Myocyte (in vitro differentiated cells): ENCODE measurements at regions not wholly inside any gene's neighbourhood (a gene's known extent, or its start where the extent isn't known, plus 50 kb on each side); places are given as distances from the start of the nearest gene placed in this dataset.

ENCODE experiments used
- DNase-seq: peaks from one replicate; pipeline ENCODE4 v3.0.0-alpha.2; 2012; ENCODE audit warnings: low read depth

DNA sequence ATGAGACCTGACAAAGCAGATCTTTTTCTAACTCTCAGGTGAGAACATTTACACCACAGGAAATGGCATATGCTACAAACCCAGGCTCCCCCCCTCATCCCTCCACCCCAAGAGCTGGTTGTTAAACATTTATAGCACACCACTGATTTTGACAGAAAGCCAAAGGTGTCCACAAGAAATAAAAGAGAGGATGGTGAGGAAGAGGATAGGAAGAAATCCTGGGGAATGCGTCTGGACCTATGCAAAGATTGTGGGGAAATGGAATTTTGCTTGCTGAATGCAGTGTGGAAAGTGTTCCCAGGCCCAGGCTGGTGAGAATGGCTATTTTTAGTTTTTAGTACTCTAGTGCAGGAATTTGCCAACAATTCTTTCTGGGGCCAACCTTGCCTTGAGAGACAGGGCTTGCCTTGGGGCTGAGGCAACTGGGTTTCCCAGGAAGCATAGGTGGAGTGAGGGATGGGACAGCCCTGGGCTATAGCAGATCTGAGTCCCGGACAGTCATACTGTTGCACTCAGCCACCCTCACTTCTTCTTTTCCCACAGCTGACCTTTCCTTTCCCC lies 163.9 kb downstream of the ADAMTS15 start:
- peak; percentile 37 for DNase-seq

DNA sequence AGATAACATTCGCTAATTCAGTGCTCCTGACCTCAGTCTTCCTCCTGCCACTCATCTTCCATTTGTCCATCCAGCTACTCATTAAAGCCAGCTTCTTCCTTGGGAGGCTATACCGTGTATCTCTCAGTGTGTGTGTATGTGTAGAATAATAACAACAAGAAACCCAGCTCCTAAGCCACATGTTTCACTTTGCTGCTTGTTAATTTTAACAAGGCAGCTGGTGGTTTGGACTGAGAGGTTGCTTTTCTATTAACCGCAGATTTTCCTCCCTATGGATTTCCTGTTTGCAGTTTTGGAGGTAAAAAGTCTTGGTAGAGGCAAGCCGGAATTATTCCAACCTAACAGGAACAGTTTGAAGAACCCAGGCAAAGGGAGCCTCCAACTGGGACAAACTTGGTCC lies 165.0 kb downstream of the ADAMTS15 start:
- no peak for DNase-seq

DNA sequence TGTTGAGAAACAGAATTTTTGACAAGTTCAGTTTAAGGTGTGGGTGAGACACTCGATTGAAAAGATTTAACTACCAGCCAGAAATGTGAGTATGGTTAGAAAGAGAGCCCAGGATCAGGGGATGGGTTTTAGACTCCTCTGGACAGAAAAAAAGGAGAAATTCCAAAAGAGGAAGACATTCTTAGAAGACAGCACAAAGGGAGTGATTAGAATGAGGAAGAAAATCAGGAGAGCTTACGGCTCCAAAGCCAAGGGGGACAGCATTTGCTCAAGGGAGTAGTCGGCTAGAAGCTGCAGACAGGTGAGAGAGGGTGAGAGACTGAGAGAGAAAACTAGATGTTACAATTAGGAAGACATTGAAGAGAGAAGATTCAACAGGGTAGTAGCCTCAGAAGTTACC lies 166.1 kb downstream of the ADAMTS15 start:
- no peak for DNase-seq

DNA sequence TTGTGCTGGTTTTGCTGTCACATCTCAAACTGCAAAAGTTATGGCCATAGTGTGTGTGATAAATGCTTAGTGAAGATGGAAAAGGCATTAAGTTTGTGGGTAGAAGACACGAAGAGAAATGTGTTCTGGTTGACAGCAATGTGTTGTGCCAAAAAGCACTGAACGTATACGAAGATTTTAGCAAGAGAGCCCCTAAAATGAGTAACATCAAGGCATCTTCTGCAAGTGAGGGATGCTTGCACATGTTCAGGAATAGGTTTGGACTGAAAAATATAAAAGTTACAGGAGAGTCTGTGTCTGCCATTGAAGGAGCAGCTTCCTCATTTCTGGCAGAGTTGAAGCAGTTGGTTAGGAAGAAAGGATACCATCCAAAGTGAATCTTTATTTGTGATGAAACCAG lies 167.1 kb downstream of the ADAMTS15 start:
- DNase-seq = no peak

DNA sequence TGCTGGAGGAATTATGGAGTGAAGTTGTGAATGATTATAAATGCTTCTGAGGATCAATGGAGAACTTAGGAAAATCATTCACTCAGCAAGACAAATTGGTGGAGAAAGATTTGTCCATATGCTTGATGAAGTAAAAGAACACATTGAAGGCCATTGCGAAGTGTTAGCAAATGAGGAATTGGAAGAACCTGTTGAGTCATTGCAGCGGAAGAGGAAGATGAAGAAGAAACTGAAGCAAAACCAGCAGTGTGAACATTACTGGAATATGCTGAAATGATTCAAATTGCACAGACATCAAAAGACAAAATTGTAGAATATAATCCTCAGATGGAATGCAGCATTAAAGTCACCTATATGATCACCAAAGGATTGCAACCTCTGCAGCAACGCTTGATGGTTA lies 168.1 kb downstream of the ADAMTS15 start:
- DNase-seq = no peak

DNA sequence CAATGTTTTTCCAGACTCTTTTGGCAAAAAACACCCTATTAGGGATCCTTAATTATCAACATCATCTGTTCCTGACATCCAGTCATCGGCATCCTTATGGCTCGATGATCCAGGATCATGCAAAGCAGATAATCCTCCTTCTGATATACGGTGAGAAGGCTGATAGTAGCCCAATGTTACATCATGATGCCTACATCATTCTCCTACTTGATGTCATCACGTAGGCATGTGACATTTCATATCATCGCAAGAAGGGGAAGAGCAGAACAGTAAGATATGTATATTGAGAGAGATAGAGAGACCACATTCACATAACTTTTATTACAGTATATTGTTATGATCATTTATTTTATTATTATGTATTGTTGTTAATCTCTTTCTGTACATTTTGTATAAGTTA lies 168.6 kb downstream of the ADAMTS15 start:
- DNase-seq = no peak

DNA sequence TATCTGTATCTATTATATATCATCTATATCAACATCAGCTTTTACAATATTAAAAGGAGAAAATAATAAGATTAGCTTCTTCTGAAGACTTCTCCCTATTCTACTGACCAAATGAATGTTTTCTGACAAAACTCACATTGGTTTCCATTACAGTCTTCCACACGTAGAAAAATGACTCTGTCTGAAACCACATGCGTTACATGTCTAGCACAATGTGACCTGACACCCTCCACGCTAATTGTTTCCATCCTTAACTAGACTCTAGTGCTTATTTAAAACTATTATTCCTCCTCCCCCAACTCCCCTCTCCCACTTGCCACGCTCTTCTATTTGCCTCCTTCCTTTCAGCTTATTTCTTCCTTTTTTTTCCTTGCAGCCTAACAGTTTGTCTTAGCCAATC lies 172.1 kb downstream of the ADAMTS15 start:
- DNase-seq = no peak

DNA sequence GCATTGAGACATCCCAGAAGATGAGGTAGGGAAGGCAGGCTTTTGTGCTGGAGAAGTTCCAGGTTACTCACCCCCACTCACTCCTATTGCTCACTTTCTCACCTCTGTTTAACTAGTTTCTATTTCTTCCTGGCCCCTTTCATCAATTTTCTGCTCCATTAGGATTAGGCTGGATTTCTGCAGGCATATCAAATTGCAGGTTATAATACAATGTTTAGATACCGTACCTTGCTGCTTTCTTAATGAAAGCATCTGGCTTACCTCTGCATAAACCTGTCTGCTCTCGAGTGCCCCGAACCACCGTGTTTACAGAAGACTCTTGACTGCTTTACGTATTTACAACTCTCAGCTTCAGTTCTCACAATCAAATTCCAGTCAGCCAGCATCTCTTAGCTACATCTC lies 173.7 kb downstream of the ADAMTS15 start:
- no peak for DNase-seq

DNA sequence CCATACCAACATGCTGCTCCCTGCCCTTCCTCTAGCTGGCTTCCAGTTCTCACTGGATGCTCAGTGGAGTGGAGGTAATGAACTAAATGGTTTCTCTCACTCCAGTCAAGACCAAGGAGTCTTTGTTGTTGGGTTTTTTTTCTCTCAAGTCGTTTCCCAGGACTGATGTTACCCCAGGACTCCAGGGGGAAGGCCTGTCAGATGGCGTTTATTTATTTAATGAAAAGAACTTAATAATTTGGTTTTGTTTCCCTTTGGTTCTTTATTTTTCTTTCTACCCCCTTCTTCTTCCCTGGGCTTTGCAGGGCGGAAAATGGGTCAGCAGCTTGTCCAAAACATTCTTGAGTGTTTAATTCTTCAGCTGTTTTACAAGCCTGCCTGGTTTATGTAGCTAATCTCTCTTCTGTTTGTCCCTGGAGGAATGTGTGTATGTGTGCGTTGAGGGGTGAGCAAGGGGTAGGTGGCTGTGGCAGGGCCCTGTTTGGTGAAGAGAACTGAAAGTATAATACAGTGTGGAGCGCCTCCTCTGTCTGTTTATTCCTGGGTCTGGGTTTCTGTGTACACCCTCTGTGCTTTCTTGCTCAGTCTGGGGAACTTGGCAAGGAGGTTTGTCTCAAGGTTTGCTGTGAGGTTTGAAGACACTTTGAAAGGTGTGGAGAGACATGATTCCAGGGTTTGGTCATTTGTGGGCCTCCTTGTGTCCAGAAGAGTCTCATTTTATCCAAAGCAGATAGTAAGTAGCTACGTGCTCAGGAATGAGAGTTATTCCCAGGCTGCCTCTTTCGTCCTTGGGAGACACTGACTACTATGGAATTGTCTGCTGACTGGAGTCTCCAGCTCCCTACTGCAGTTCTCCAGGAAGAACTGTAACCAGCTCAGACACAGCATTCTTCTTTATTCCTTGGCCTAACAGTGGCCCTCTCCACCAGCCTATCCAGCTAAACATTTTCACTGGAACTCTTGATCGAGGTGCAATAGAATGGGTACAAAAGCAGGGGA lies 175.5 kb downstream of the ADAMTS15 start:
- DNase-seq = no peak

DNA sequence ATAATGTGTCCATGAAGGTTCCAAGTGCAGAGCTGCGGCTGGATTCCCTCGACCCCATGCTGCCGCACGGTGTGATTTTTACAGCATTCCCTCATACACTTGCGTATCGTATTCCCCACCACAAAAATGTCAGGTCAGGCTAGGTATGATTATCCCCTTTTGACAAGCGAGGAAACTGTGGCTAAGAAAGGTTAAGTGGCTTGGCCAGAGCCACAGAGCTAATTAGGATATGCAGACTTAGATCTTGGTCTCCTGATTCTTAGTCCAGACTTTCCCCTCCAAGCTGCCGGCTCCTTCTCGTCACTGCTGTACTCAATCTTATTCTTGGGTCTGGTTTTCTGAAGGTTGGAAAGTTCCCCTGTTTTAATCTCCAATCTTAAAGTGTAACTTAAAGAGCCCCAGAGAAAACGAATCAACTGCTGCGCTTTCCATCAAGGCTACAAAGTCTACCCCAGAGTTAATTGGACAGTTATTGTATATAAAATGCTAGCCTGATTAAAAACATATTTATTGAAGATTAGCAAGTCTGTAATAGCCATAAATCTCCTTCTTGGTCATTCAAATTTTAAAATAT lies 176.6 kb downstream of the ADAMTS15 start:
- DNase-seq = no peak

DNA sequence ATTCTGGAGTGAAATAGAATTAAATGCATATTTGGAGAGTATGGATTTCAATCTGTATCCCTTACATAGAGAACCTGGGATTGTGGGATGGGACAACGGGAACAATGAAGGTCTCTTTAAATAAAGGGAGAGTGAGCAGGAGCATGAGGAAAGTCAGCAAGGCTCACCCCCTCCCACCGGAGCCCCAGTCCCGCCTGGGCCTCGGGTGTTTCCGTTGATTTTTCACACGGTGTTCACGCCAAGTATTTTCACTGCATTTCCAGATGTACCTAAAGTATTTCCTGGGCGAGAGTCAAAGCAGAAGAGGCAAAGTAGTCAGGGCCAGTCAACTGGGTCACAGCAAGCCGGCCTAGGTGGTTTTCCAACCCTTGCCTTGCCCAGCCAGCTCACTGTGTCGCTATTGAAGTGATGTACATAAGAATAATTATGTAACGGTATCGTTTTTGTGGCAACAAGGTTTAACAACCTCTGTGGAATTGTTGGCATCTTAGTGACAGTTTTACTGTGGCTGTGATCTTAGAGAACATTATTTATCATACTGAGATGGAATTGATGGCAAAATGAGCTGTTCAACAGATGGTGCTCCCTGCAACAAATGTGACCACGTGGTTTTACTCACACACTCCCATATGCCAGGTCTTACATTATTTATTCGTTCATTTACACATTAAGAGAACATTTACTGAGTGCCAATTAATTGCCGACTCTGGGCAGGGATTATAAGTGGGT lies 177.3 kb downstream of the ADAMTS15 start:
- no peak for DNase-seq

DNA sequence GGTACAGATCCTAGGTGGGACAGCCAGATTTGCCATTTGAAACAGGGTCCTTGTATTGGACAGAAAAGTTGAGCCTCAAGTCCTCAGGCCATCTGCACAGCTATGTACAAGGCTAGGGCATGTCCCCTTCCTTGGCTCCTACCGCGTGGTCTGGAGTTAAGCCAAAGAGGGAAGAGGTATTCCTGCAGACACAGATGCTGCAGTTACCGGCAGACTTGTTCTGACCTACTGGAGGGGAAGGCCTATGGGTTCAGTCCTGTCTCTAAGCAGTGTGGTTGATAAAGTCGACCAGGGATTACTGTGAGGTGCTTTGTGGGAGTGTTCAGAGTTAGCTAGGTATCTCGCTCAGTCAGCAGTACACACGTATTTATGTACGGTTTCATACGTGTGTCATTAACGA lies 180.6 kb downstream of the ADAMTS15 start:
- peak; percentile 66 for DNase-seq

DNA sequence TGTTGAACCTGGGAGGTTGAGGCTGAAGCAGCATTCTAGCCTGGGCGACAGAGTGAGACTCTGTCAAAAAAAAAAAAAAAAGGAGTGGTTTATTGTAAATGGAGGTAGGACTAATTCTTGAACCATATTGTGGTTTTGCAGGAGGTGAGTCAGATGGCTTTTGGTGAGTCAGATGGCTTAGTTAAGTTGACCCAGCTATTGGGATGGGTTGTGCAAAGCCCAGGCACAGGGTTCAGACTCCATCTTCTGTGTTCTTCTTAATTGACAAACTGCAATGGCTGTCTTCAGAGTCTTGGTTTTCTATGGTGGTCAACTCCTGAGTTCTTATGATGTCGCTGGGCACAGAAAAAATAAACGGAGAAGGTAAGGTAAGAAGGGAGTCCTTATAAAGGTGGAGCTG lies 182.7 kb downstream of the ADAMTS15 start:
- DNase-seq = peak; percentile 65

DNA sequence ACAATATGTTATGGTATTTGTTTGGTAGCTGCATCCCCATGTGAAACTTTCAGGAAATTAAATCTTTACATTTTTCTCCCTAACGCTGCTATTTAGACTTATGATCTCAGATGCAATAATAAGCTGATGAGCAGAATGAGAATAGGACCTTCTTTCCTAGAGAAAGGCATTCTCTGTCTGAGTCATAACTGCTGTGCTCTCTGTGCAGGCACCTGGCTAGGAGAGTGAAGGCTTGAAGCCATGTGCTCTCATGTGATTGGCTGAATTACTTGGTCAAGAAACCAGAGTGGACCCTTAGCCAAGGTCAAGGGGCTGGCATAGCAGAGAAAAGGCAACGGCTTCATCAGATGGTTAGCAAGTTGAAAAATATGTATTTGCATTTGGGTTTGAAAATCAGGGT lies 185.0 kb downstream of the ADAMTS15 start:
- DNase-seq = no peak

DNA sequence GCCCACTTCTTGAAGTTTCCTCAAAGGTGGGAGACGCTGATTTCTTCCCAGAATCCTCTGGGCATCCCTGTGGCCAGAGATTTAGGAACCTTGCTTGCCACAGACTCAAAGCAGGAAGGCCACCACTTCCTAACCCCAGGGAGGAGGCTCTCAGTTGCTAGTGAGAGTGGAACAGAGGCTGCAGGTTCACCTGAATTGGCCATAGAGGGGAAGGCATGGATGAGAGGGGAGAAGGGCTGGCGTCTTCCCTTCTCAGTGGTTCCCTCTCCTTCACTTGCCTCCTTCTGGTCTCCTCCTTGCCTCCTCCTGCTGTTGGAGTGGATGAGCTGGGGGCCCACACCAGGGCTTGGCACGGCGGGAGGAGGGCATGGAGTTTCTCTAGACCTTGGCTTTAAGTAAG lies 185.7 kb downstream of the ADAMTS15 start:
- no peak for DNase-seq

DNA sequence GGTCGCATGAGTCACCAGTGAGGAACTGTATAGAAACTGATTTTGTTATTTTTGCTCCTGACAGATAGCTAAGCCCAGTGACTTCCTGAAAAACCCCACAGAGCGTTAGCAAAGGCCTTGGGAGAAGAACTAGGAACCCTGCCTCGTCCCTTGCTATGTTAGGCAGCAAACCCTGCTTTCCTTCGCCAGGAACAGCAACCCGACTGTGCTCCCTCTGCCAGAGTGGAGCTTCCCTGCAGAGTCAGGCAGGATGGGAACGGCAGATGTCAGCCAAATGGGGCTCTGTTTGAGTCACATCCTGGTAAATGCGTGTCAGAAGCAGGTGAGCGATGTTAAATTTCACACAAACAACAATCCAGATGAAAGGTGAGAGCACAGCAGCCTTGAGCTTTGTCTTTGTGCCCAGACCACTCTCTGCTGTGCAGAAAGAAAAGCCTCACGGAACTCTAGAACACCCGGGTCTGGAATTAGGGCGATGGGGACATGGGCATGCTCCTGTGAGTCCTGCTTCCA lies 186.6 kb downstream of the ADAMTS15 start:
- peak; percentile 34 for DNase-seq

DNA sequence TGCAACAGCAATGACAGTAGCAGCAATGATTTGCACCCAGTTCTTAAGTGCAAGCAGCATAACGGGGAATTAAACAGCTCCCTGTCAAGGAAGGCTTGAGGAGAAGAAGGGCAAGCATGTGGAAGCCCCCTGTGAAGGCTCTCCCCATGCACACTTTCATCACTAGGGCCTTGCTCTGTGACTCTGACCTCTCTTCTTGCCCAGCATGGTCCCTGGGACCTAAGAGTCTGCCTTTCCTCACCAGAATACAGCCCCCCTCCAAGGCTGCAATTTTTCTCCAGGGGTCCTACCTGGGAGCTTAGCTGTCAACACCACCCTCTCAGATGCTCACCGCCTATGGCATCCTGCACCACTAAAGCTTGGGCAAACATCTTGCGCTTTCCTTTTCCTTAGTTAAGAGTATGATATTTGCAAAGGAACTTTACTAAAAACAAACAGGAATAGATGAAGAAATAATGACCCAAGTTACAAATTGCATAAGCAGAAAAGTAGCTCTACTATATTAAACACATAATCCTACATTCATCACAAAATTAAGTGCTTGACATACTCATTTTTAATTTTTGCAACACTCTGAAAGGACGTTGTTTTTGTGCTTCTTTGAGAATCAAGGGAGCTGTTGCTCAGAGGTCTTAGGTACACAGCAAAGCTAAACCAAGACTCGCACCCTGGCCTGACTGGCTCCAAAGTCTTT lies 187.6 kb downstream of the ADAMTS15 start:
- DNase-seq = no peak

DNA sequence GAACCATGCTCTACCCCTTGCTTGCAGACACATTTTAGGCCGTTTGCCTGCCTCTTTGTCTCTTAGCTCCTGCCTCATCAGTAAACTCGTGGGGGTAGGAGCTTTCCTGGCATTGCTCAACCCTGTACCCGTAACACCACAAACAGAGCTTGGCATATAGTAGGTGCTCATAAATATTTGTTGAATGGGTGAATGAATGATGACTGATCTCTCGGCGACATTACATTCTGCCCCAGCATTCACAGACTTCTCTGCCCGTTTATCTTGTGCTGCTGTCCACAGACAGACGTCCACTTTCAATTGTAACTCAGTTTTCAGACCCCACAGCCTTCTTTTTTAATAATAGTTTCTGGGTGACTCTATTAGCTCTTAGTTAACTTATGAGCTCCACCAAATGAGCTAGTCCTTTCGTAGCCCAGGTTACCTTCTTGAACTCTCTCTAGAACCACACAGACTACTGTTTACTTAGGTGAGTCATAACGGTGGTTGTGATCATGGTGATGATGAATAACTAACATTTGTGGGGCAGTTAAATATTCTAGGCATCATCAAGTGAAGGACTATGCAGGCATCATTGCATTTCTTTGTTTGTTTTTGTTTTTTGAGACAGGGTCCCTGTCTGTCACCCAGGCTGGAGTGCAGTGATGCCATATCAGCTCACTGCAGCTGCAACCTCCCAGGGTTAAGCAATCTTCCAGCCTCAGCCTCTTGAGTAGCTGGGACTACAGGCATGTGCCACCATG lies 188.4 kb downstream of the ADAMTS15 start:
- DNase-seq = peak; percentile 31

DNA sequence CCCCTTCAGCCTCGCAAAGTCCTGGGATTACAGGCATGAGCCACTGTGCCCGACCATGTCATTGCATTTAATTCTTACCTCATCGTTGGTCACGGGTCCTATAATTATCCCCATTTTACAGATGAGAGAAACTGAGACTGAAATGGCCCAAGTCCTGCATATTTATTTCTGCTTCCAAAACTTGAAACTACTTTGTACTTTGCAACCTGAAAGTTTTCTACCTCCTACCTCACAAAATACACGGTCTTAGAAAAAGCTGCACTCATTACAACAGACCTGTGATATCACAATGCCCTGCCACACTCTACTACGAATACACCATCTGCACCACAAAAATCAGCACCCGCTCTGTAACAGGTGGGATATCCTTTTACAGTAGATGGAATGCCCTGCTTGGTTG lies 189.1 kb downstream of the ADAMTS15 start:
- peak; percentile 37 for DNase-seq

DNA sequence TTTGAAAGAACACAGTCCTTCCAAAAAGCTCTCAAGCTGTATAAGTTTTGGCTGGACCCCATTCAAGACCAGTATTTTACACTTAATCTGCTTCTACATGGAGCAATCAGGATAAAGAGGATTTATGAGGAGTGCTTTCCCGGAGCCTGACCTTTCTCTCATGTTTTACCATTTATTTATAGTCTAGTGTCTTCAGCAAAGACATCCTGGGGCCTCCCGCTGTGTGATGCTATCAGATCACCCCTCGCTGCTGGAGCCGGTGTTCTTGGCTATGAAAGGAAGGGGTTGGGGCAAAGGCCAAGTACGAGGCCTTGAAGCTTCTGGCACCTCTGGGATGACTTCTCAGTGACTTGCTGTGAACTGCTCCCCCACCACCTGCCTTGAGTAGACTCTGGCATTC lies 189.6 kb downstream of the ADAMTS15 start:
- no peak for DNase-seq
